WERI-Rb-1 (cell line): ENCODE measurements at regions not wholly inside any gene's neighbourhood (a gene's known extent, or its start where the extent isn't known, plus 50 kb on each side); places are given as distances from the start of the nearest gene placed in this dataset.

Experiments
- DNase-seq: peaks from one replicate; pipeline ENCODE4 v3.0.0-alpha.2; 2020
- H3K27ac ChIP-seq: fragments of 250-450 bp; sonication (Bioruptor Pico); 2 replicates; pipeline ENCODE4 v1.5.1; 2020; ENCODE audit warnings: mild to moderate bottlenecking, moderate library complexity
- H3K27me3 ChIP-seq: fragments of 250-450 bp; sonication (Bioruptor Pico); 2 replicates; pipeline ENCODE4 v1.5.1; 2021; ENCODE audit warnings: mild to moderate bottlenecking, low read depth, moderate library complexity; ENCODE audit not compliant: insufficient read depth, severe bottlenecking
- H3K36me3 ChIP-seq: fragments of 250-450 bp; sonication (Bioruptor Pico); 2 replicates; pipeline ENCODE4 v1.5.1; 2020; ENCODE audit warnings: mild to moderate bottlenecking, moderate library complexity
- H3K4me3 ChIP-seq: 2 replicates; pipeline ENCODE4 v1.5.1; 2011; ENCODE audit warnings: low read depth, mild to moderate bottlenecking, control low read depth, low read length
- H3K9me3 ChIP-seq: fragments of 250-450 bp; sonication (Bioruptor Pico); 2 replicates; pipeline ENCODE4 v1.5.1; 2021; ENCODE audit warnings: mild to moderate bottlenecking, moderate library complexity; ENCODE audit not compliant: severe bottlenecking
- CTCF ChIP-seq: IDR thresholded peaks from 2 replicates; pipeline ENCODE4 v1.5.1; 2011; ENCODE audit warnings: low read depth, mild to moderate bottlenecking, control low read depth, inconsistent platforms, low read length

GRCh38 chr5:63837437-63837836 is 124.8 kb downstream of the HTR1A start:
- TF ChIP-seq CTCF: no peak
- no peak overlapping the region for H3K4me3 ChIP-seq
- DNase-seq: no peak
- H3K27me3 ChIP-seq: no peaks in the 10 kb centered on the region
- H3K27ac ChIP-seq: no peak overlapping the region
- no peaks in the 10 kb centered on the region for H3K9me3 ChIP-seq
- H3K36me3 ChIP-seq: no peaks in the 10 kb centered on the region

- no peak for TF ChIP-seq CTCF
Measured at GRCh38 chr5:63831381-63831780, 130.9 kb downstream of the HTR1A start.

GRCh38 chr5:63825984-63826383 is 136.3 kb downstream of the HTR1A start:
- no peak overlapping the region for H3K27ac ChIP-seq
- DNase-seq: no peak
- no peaks in the 10 kb centered on the region for H3K36me3 ChIP-seq
- no peak overlapping the region for H3K4me3 ChIP-seq
- H3K9me3 ChIP-seq: no peaks in the 10 kb centered on the region
- no peak for TF ChIP-seq CTCF
- H3K27me3 ChIP-seq: no peaks in the 10 kb centered on the region

More at GRCh38 chr5:63831381-63831780, 130.9 kb downstream of the HTR1A start:
- Histone ChIP-seq H3K27me3 (no peaks in the 10 kb centered on the region), H3K4me3 (no peak overlapping the region), H3K9me3 (no peaks in the 10 kb centered on the region), H3K36me3 (no peaks in the 10 kb centered on the region), H3K27ac (no peak overlapping the region)
- DNase-seq: no peak

- H3K4me3 ChIP-seq: no peak overlapping the region
- no peaks in the 10 kb centered on the region for H3K36me3 ChIP-seq
- H3K27me3 ChIP-seq: no peaks in the 10 kb centered on the region
- H3K27ac ChIP-seq: no peak overlapping the region
- DNase-seq: no peak
- no peak for TF ChIP-seq CTCF
- H3K9me3 ChIP-seq: no peaks in the 10 kb centered on the region
Measured at GRCh38 chr5:63823583-63823982, 138.7 kb downstream of the HTR1A start.

GRCh38 chr5:63822614-63823013 is 139.6 kb downstream of the HTR1A start:
- no peaks in the 10 kb centered on the region for H3K27me3 ChIP-seq
- DNase-seq: no peak
- no peaks in the 10 kb centered on the region for H3K9me3 ChIP-seq
- no peaks in the 10 kb centered on the region for H3K36me3 ChIP-seq
- no peak overlapping the region for H3K27ac ChIP-seq
- no peak for TF ChIP-seq CTCF
- no peak overlapping the region for H3K4me3 ChIP-seq

- no peak for DNase-seq
- no peak for TF ChIP-seq CTCF
- no peaks in the 10 kb centered on the region for H3K9me3 ChIP-seq
Measured at GRCh38 chr5:63820577-63820976, 141.7 kb downstream of the HTR1A start.

More at GRCh38 chr5:63820577-63820976, 141.7 kb downstream of the HTR1A start:
- no peak overlapping the region for H3K4me3 ChIP-seq
- no peaks in the 10 kb centered on the region for H3K36me3 ChIP-seq
- H3K27ac ChIP-seq: no peak overlapping the region
- H3K27me3 ChIP-seq: no peaks in the 10 kb centered on the region
